ENCODE measurements at regions not wholly inside any gene's neighbourhood (a gene's known extent, or its start where the extent isn't known, plus 50 kb on each side); places are given as distances from the start of the nearest gene placed in this dataset.

DNA sequence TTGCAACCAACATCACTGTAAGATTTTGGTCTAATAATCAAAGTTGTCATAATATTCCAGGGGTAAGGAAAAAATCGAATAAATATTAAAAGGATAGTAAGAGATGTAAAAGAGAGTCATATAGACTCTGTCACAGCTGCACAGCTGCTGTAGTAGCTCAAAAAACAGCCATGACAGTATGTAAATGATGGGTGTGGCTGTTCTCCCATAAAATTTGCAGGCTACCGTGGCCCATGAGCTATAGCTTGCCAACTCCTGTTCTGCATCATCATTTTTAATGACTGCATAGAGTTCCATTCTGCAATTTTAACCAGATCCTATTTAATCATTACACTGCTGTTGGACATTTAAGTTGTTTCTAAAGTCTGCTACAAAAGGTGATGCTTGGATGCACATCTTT, 450.5 kb upstream of the MPDZ start:
- no peak overlapping the region for H3K27ac ChIP-seq (ENCODE audit: insufficient read depth, low read length)
- H3K4me2 ChIP-seq (ENCODE audit: extremely low read depth, insufficient read depth, low read length), result no peak overlapping the region
- no peak overlapping the region for H3K4me3 ChIP-seq (replicated peaks in 1 of 4; ENCODE audit: control extremely low read depth in 1 of 4, insufficient read depth in 1 of 4, low read depth in 3 of 4, low read length in 4 of 4)
- no peak for DNase-seq (ENCODE audit: low read depth in 2 of 2)
- no peak overlapping the region for H3K9ac ChIP-seq (ENCODE audit: insufficient read depth, low read length)
- H3K9me3 ChIP-seq (ENCODE audit: control insufficient read depth, insufficient read depth, low read depth, low read length), result no peaks in the 10 kb centered on the region
- no peak for TF ChIP-seq EZH2 (IDR thresholded peaks at IDR 0.05; ENCODE audit: low read length, missing control alignments)
- TF ChIP-seq, protein P1, sequence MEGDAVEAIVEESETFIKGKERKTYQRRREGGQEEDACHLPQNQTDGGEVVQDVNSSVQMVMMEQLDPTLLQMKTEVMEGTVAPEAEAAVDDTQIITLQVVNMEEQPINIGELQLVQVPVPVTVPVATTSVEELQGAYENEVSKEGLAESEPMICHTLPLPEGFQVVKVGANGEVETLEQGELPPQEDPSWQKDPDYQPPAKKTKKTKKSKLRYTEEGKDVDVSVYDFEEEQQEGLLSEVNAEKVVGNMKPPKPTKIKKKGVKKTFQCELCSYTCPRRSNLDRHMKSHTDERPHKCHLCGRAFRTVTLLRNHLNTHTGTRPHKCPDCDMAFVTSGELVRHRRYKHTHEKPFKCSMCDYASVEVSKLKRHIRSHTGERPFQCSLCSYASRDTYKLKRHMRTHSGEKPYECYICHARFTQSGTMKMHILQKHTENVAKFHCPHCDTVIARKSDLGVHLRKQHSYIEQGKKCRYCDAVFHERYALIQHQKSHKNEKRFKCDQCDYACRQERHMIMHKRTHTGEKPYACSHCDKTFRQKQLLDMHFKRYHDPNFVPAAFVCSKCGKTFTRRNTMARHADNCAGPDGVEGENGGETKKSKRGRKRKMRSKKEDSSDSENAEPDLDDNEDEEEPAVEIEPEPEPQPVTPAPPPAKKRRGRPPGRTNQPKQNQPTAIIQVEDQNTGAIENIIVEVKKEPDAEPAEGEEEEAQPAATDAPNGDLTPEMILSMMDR (conservative IDR thresholded peaks at IDR 0.05 in 1 of 2, IDR thresholded peaks at IDR 0.05 in 1 of 2; ENCODE audit: low read depth in 1 of 2, low read length in 2 of 2), result no peak
- no peaks in the 10 kb centered on the region for H3K4me1 ChIP-seq (ENCODE audit: control insufficient read depth, extremely low read depth, insufficient read depth, low read length)
- no peaks in the 10 kb centered on the region for H3K36me3 ChIP-seq (ENCODE audit: control insufficient read depth, insufficient read depth, low read length)
- H4K20me1 ChIP-seq (ENCODE audit: control insufficient read depth, extremely low read depth, insufficient read depth, low read length), result no peaks in the 10 kb centered on the region
- no peaks in the 10 kb centered on the region for H3K79me2 ChIP-seq (ENCODE audit: control insufficient read depth, insufficient read depth, low read length)
- H3K27me3 ChIP-seq (ENCODE audit: control insufficient read depth, insufficient read depth, low read length), result no peaks in the 10 kb centered on the region
- H2AFZ ChIP-seq (ENCODE audit: low read length), result no peak overlapping the region

DNA sequence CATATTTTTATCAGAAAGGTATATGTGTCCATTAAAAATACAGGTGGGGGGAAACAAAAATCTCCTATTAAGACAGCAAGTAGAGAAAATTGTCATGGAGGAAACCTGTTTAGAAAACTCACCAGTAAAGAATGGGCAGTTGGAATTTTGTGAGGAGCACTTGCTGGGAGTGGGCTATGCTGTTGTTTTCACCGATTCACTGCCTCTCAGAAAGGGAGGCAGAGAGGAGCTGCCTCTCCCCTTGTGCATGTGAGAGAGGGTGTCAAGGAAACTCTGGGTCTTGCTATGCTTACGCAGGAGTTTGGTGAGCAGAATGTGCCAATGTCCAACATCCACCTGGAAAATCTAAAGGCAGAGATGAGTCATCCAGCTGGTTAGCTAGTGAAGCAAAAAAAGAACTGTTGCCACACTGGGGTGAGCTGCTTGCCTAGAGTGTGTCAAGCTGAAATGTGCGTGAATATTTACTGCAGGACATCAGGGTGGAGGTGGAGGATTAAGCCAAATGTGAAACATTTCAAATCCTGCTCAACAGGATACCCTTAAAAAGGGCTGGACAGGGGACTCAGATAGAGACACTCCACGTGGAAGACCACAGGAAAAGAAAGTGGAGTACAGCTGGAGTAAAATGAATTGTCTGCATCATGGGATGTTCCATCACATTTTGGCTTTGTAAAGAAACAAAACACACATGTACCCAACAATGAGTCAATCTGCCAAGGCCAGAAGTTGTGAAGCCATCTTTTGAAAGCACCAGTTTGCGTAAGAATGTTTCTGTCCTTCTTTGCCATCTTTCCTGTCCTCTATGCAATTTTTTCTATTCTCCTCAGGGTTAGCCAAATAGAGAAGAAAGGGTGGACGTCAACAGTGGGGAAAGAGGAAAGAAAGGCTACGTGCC, 449.7 kb upstream of the MPDZ start:
- no peaks in the 10 kb centered on the region for H3K4me1 ChIP-seq (ENCODE audit: control insufficient read depth, extremely low read depth, insufficient read depth, low read length)
- peak; percentile 53 to 78 for DNase-seq (ENCODE audit: low read depth in 2 of 2)

DNA sequence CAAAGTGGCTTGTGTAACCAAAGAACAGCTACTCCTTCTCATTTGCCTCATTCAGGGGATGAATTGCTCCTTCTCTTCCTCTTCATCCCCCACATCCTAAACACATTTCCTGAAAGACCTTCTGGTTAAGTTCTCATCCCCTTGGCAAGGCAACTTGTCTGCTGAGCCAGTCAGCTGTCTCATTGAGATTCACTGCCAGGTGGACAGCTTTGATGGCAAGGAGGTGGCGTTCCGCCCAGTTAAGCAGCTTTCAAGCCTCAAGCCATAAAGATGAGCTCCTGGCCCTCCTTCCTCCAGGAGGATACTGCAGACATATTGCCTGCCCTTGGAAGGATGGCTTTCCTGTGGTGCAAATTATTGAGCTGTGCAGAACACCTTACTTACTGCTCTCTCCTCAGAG, 448.6 kb upstream of the MPDZ start:
- no peak for TF ChIP-seq EZH2 (IDR thresholded peaks at IDR 0.05; ENCODE audit: low read length, missing control alignments)
- TF ChIP-seq, protein P1 (conservative IDR thresholded peaks at IDR 0.05 in 1 of 2, IDR thresholded peaks at IDR 0.05 in 1 of 2; ENCODE audit: low read depth in 1 of 2, low read length in 2 of 2), result no peak

More for the DNA sequence above, 449.7 kb upstream of the MPDZ start:
- Histone ChIP-seq H3K27ac (ENCODE audit: insufficient read depth, low read length) (no peak overlapping the region), H3K27me3 (ENCODE audit: control insufficient read depth, insufficient read depth, low read length) (no peaks in the 10 kb centered on the region), H2AFZ (ENCODE audit: low read length) (no peak overlapping the region), H3K36me3 (ENCODE audit: control insufficient read depth, insufficient read depth, low read length) (no peaks in the 10 kb centered on the region), H3K4me2 (ENCODE audit: extremely low read depth, insufficient read depth, low read length) (no peak overlapping the region), H3K9me3 (ENCODE audit: control insufficient read depth, insufficient read depth, low read depth, low read length) (no peaks in the 10 kb centered on the region), H3K79me2 (ENCODE audit: control insufficient read depth, insufficient read depth, low read length) (no peaks in the 10 kb centered on the region), H4K20me1 (ENCODE audit: control insufficient read depth, extremely low read depth, insufficient read depth, low read length) (no peaks in the 10 kb centered on the region), H3K4me3 (replicated peaks in 1 of 4; ENCODE audit: control extremely low read depth in 1 of 4, insufficient read depth in 1 of 4, low read depth in 3 of 4, low read length in 4 of 4) (no peak overlapping the region), H3K9ac (ENCODE audit: insufficient read depth, low read length) (no peak overlapping the region)
- TF ChIP-seq EZH2 (IDR thresholded peaks at IDR 0.05; ENCODE audit: low read length, missing control alignments), result no peak
- TF ChIP-seq, protein P1 (conservative IDR thresholded peaks at IDR 0.05 in 1 of 2, IDR thresholded peaks at IDR 0.05 in 1 of 2; ENCODE audit: low read depth in 1 of 2, low read length in 2 of 2), result no peak

More for the DNA sequence above, 448.6 kb upstream of the MPDZ start:
- no peak overlapping the region for H3K4me3 ChIP-seq (replicated peaks in 1 of 4; ENCODE audit: control extremely low read depth in 1 of 4, insufficient read depth in 1 of 4, low read depth in 3 of 4, low read length in 4 of 4)
- H3K27ac ChIP-seq (ENCODE audit: insufficient read depth, low read length), result no peak overlapping the region
- H3K9me3 ChIP-seq (ENCODE audit: control insufficient read depth, insufficient read depth, low read depth, low read length), result no peaks in the 10 kb centered on the region
- no peak overlapping the region for H2AFZ ChIP-seq (ENCODE audit: low read length)
- DNase-seq (ENCODE audit: low read depth in 2 of 2), result no peak
- H3K36me3 ChIP-seq (ENCODE audit: control insufficient read depth, insufficient read depth, low read length), result no peaks in the 10 kb centered on the region
- H3K9ac ChIP-seq (ENCODE audit: insufficient read depth, low read length), result no peak overlapping the region
- no peaks in the 10 kb centered on the region for H3K4me1 ChIP-seq (ENCODE audit: control insufficient read depth, extremely low read depth, insufficient read depth, low read length)
- H3K27me3 ChIP-seq (ENCODE audit: control insufficient read depth, insufficient read depth, low read length), result no peaks in the 10 kb centered on the region
- H4K20me1 ChIP-seq (ENCODE audit: control insufficient read depth, extremely low read depth, insufficient read depth, low read length), result no peaks in the 10 kb centered on the region
- H3K79me2 ChIP-seq (ENCODE audit: control insufficient read depth, insufficient read depth, low read length), result no peaks in the 10 kb centered on the region
- H3K4me2 ChIP-seq (ENCODE audit: extremely low read depth, insufficient read depth, low read length), result no peak overlapping the region
